ENCODE measurements at regions not wholly inside any gene's neighbourhood (a gene's known extent, or its start where the extent isn't known, plus 50 kb on each side); places are given as distances from the start of the nearest gene placed in this dataset.
"Not testable (repeated sequence)": the region's sequence is repeated elsewhere in the genome, so short reads cannot be mapped to it uniquely, and the experiment has no call there.

DNA sequence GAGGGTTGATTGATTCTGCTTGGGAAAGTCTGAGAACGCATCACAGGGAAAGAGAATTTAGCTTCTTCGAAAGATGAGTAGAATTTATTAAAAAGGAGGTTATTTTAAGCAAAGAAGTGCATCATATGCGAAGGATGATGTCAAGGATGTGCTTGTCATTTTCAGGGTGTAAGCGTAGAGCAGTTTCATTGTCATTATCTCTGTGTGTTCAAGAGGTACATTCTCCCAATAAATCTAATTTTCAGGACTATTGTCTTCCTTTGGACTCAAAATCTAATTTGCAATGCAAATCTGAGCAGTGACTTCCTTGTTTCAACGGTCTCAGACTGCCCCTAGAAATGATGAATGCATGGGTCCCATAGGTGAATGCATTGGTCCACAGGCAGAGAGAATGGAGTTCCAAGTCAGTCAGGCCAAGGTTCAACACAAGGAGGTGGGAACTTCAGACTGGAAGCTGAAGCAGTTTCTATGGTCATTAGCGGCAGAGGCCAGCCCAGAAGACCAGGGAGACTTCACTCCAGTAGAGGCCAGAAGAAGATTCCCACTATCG, 99.8 kb downstream of the CDC42EP3 start:
- no peak for DNase-seq

DNA sequence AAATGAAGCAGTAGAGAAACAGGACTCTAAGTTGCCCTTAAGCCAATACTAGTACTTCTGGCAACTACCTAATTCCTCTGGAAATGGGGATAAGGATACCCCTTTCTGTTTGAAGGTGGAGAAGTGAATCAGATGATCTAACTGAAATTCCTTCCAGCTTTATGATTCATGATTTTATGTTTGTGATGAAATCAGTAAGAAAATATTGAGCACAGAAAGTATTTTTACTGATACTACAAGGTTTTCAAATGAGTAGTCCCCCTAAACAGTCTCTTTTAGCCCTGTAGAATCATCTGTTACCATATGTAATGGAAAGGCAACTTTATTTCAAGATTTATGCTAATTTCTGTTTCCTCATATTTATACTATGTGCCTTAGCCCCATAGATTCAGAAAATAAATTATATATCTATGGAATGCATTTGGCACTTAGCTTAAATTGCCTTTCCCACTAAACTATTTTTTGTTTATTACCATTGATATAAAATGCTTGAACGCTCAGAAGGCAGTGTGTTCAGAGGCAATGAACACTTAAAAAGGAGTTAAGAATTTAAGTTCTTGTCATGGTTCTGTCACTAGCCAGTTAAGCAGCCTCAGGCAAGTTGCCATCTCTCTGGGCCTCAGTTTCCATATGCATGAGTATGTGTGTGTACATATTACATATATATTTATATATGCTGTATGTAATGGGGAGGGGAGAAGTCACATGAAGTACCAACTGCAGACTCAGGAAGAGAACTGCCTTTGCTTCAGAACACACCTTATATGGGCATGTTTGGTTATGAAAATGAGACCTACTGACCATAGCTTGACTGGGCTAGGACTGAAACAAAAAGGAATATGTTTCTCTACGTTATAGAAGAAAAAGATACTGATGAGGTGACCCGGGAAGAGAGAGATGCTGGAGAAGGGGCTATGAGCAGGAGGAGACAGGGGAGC, 97.7 kb downstream of the CDC42EP3 start:
- DNase-seq: no peak

DNA sequence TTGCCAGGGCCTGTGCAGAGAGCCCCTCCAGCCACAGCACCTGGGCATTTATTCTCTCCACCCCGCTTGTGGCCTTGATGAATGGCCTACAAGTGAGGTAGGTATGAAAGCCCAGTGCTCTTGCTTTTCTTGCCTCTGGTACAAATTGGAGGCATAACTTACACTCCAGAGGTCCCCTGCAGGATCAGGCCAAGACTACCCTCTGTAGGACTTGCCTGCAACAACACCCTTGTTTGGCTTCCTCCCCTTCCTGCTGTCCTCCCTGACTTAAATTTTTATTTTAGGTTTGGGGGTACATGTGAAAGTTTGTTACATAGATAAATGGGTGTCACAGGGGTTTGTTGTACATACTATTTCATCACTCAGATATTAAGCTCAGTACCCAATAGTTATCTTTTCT, 95.7 kb downstream of the CDC42EP3 start:
- DNase-seq: no peak

DNA sequence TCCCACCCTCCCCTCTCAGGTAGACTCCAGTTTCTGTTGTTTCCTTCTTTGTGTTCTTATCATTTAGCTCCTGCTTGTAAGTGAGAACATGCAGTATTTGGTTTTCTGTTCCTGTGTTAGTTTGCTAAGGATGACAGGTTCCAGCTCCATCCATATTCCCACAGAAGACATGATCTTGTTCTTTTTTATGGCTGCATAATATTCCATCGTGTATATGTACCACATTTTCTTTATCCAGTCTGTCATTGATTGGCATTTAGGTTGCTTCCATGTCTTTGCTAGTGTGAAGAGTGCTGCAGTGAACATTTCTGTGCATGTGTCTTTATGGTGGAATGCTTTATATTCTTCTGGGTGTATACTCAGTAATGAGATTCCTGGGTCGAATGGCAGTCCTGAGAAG, 95.2 kb downstream of the CDC42EP3 start:
- DNase-seq: not testable (repeated sequence)

DNA sequence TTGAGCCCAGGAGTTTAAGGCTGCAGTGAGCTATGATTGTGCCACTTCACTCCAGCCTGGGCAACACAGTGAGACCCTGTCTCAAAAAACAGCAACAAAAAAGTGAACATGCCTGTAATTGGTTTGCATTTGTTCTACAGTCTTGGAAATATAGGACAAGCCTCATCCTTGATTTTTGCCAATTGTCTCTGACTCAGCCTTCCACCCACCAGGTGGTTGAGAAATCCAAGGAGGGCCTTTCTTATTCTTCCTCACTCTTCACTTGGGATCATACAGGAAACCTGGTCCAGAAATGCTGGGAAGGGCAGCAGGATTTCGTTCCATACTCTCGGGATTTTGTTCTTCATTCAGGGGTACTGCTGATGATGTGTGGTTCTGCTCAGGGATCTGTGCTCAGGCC, 94.6 kb downstream of the CDC42EP3 start:
- no peak for DNase-seq

DNA sequence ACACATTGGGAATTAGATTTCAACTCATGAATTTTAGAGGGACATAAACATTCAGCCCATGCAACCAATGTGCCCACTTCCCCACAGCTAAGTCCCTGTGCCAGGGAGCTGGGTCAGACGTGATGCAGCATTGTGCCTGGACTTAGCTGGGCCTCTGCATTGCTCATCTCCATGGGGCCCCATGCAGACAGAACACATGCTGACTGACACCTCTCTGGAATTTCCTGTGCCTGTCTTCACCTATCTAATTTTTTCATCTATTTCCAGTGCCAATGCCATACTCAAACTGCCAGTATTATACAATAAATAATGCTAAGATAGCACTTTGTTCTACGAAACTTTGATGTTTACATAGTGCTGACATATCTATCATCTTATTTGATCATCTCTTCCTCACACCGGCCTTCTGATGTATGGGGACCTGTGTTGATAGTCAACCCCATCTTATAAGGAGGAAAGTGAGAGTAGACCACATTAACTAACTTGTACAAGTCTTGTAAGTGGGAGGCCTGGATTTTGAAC, 92.2 kb downstream of the CDC42EP3 start:
- no peak for DNase-seq

GRCh38 chr2:37579949-37580348, 91.5 kb downstream of the CDC42EP3 start:
- not testable (repeated sequence) for DNase-seq

DNA sequence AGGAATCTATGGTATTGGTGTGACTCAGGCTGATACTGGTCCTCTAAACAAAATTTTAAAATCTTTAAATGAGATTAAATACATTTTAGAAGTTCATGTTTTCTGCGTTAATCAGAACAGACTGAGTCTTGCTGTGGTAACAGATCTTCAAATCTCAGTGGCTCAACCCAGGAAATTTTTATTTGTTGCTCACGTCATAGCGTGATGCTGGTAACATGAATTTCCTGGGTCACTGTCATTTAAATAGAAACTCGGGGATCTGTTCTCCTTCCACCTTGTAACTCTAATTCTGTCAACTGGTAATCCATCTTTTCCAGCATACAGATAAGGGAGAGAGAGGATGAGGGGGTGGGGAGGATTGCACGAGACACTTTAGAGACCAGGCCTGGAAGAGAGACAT, 90.0 kb downstream of the CDC42EP3 start:
- no peak for DNase-seq

GRCh38 chr2:37582481-37583220, 88.8 kb downstream of the CDC42EP3 start:
- DNase-seq: no peak

- DNase-seq: no peak
Observed at GRCh38 chr2:37583402-37583801, 88.0 kb downstream of the CDC42EP3 start.

DNA sequence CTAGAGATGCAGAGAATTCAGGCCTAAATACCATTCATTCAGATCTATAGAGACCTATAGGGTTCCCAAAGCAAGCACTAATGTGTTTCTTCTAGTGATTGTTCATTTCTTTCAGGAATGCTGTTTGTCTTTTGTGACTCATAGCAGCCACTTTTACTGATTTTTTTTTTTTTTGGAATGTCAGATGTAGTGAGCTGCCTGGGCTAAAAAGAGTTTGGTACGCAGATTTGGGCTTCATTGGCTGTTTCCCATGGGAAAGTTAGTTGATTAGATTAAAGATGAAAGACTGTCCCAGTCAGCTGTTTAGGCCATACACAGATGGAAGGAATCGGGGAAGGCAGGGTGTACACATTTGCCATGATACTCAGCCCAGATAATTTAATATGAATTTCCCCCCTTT, 87.6 kb downstream of the CDC42EP3 start:
- no peak for DNase-seq

- DNase-seq: no peak
Observed at GRCh38 chr2:37585295-37585908, 86.0 kb downstream of the CDC42EP3 start.

GRCh38 chr2:37585982-37586621, 85.3 kb downstream of the CDC42EP3 start:
- peak; percentile 63 for DNase-seq

DNA sequence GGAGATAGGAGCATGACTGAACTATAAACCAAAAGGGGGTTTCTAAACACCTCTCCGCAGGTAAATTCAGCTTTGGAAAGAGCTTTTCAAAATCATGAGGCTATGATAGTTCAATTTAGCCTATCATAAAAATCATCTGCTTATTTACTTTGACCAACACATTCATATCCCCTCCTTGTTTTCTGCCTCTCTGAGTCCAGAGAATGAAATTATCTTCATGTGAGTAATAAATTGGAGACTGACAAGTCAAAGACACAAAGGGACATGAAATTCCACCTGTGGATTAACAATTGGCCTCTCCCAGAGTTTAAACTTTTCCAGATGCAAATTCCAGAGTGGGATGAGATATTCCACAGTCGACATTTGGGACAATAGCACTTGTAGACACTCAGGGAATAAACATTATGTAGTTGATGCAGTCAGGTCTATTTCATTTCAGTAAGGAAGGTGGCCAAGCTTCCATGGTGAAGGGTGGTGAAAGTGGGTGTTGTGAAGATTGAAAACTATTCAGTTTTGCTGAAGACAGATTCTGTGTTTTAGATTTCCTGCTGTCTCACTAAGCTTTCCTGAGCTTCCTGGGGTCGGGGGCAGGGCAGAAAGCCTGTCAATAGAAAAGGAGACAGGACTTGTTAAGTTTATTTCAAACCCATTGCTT, 84.7 kb downstream of the CDC42EP3 start:
- no peak for DNase-seq

DNA sequence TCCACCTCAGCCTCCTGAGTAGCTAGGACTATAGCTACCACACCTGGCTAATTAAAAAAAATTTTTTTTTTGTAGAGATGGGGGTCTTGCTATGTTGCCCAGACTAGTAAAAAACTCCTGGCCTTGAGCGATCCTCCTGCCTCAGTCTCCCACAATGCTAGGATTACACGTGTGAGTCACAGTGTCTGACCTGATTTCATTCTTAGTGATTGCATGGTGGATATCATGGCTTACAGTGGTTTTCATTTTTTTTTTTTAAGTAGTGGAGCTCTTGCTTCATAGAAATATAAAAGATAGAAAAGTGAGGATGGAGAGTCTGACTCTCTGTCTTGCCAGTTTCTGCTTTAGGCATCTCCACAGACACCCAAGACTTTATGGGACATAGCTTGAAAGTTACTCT, 83.6 kb downstream of the CDC42EP3 start:
- DNase-seq: no peak

- DNase-seq: no peak
Observed at GRCh38 chr2:37588316-37588777, 83.1 kb downstream of the CDC42EP3 start.

- no peak for DNase-seq
Observed at GRCh38 chr2:37589298-37589697, 82.1 kb downstream of the CDC42EP3 start.

DNA sequence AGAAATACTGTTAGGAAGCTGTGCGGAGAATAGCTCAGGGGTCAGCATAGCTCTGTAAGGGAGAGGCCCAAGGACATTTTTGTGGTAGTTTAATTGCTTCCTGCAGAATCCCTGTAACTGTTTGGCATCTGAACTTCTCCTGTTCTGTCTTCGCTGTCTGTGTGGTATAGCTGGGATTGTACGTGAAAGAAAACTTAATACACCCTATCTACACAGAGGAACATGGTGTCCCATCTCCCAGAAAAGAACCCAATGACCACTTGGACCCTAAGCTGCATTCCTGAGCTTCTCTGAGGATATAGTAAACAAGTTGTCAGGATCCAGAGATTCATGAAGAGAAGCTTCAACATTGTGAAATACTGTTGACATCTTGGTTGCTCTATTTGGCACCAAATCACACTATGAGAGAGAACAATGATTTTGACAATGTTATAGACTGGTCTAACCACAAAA, 81.3 kb downstream of the CDC42EP3 start:
- no peak for DNase-seq

All from activated CD4-positive, alpha-beta T cell treated with anti-CD3 and anti-CD28 coated beads, Interleukin-2, amount 50 U/mL, for 1 hour (primary cell).